GM12873 (cell line): ENCODE measurements at regions not wholly inside any gene's neighbourhood (a gene's known extent, or its start where the extent isn't known, plus 50 kb on each side); places are given as distances from the start of the nearest gene placed in this dataset.

Experiments used
- TF ChIP-seq, protein P1 (sequence below): IDR thresholded peaks from 2 replicates; pipeline ENCODE4 v1.5.1; 2012; ENCODE audit warnings: low read depth, mild to moderate bottlenecking, moderate library complexity, low read length, control low read depth; ENCODE audit not compliant: insufficient read depth; ENCODE audit errors: missing control alignments

GRCh38 chr13:57056601-57057180 is 84.0 kb upstream of the PRR20A start:
- TF ChIP-seq, protein P1, sequence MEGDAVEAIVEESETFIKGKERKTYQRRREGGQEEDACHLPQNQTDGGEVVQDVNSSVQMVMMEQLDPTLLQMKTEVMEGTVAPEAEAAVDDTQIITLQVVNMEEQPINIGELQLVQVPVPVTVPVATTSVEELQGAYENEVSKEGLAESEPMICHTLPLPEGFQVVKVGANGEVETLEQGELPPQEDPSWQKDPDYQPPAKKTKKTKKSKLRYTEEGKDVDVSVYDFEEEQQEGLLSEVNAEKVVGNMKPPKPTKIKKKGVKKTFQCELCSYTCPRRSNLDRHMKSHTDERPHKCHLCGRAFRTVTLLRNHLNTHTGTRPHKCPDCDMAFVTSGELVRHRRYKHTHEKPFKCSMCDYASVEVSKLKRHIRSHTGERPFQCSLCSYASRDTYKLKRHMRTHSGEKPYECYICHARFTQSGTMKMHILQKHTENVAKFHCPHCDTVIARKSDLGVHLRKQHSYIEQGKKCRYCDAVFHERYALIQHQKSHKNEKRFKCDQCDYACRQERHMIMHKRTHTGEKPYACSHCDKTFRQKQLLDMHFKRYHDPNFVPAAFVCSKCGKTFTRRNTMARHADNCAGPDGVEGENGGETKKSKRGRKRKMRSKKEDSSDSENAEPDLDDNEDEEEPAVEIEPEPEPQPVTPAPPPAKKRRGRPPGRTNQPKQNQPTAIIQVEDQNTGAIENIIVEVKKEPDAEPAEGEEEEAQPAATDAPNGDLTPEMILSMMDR: no peak

DNA sequence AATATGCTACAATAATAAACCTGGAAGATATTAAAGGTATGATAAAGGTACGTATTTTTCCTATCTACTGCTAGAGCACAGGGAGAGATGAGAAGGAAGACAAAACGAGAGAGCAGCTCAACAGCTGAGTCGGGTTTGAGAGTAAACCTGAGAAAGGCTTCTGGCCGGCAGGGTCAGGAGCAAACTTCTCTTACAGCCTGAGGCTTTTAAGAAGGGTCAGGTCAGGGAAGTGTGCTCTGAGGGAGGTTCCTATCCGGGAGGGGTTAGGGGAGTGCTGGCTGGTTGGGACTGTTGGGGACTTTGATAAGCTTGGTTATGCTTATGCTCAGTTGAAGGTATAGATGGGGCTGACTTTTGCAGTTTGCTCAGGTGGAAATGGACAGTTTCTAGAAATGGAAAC is 77.7 kb upstream of the PRR20A start:
- TF ChIP-seq, protein P1: no peak

GRCh38 chr13:57073983-57074382 is 66.7 kb upstream of the PRR20A start:
- TF ChIP-seq, protein P1: no peak

- TF ChIP-seq, protein P1: no peak
Measured at GRCh38 chr13:57075588-57075987, 65.1 kb upstream of the PRR20A start.

DNA sequence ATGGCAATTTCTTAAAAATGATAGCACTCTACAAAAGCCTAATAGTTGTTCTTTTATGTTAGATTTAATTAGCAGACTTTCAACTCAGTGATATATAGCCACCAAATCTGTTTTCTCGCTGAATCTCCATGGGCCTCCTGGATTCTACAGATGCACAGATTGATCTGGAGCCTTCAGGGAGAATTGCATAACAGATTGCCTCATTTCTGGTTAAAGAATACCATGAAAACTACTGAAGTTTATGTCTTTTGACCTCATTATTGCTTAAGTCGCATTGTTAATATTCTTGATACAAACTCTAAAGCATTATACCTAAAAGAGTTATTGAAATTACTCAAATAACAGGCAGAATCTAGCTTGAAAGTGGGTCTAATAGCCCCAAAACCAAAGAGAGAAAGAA is 53.7 kb upstream of the PRR20A start:
- TF ChIP-seq, protein P1: no peak
